Nucleus accumbens (tissue), 56 donors: ENCODE measurements at regions not wholly inside any gene's neighbourhood (a gene's known extent, or its start where the extent isn't known, plus 50 kb on each side); places are given as distances from the start of the nearest gene placed in this dataset.
"Not testable (repeated sequence)": the region's sequence is repeated elsewhere in the genome, so short reads cannot be mapped to it uniquely, and the experiment has no call there.

Source experiments
- DNase-seq, 56 donors: peaks; one replicate each; lab custom pipeline; 2025; lab: John Stamatoyannopoulos, UW

- no peak for DNase-seq
These were observed 80.0 kb downstream of the SHOX2 start for GRCh38 chr3:158026236-158026635.

DNA sequence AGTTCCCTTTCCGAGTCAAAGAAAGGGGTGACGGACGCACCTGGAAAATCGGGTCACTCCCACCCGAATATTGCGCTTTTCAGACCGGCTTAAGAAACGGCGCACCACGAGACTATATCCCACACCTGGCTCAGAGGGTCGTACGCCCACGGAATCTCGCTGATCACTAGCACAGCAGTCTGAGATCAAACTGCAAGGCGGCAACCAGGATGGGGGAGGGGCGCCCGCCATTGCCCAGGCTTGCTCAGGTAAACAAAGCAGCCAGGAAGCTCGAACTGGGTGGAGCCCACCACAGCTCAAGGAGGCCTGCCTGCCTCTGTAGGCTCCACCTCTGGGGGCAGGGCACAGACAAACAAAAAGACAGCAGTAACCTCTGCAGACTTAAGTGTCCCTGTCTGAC is 86.3 kb downstream of the SHOX2 start:
- not testable (repeated sequence) for DNase-seq

DNA sequence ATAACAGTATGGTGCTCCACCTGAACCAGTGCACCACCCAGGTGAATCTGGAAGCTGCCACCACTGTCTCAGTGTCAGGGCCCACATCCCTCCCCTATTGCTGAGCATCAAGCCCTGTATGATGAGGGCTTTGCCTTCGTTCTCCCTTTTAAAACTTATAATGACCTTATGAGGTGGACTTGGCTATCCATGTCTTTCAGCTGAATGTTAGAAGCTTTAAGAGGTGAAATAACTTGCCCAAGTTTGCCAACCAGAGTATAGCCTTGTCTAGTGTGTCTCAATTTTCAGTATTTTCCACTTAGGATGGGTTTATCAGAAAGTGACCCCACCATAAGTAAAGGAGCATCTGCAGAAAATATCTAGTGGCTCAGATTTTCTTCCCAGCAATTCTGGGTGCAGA is 87.8 kb downstream of the SHOX2 start:
- DNase-seq = no peak

DNA sequence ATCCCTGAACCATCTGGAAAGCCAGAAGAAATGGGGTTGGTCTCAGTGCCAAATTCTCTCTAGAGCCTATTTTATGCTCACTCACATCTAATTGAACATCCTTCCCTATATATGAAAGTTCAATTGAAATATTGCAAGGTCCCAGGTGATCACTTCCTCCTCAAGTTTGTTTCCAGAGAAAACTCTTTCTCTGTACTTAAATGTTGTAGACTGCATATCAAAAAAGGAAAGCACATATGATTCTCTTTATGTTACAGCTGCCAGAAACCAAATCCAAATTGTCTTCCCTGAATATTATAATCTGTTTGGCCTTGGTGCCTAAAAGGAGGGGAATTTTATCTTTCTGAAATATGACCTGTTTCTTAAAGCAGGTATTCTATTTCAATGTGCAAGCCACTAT is 93.3 kb downstream of the SHOX2 start:
- no peak for DNase-seq

GRCh38 chr3:158005391-158006100 is 100.7 kb downstream of the SHOX2 start:
- no peak for DNase-seq

- no peak for DNase-seq
These were observed 107.0 kb downstream of the SHOX2 start for GRCh38 chr3:157999246-157999645.

GRCh38 chr3:157982359-157982758 is 123.9 kb downstream of the SHOX2 start:
- no peak for DNase-seq

GRCh38 chr3:157981819-157982218 is 124.4 kb downstream of the SHOX2 start:
- no peak for DNase-seq

GRCh38 chr3:157979022-157979421 is 127.2 kb downstream of the SHOX2 start:
- no peak for DNase-seq

GRCh38 chr3:157961665-157962064 is 144.6 kb downstream of the SHOX2 start:
- no peak for DNase-seq

- no peak for DNase-seq
These were observed 147.8 kb downstream of the SHOX2 start for GRCh38 chr3:157958457-157958856.

- DNase-seq = no peak
These were observed 149.4 kb downstream of the SHOX2 start for GRCh38 chr3:157956850-157957249.

DNA sequence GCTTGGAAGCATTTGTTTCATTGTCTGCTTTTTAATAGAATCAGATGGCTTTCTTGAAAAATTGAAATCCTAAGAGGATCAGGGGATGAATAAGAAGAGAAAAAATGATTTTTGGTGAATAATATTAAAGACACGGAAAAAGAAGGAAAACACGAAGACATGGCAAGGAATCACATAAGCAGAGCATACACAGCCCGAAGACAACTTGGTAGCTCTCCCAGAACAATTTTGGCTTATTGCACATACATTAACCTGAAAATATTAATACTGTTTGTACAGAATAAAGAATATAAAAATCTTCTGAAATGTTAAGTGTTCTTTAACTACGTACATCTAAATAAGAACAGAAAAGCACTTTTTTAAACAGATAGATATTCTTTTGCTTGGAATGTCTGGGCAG is 150.0 kb downstream of the SHOX2 start:
- DNase-seq = no peak

DNA sequence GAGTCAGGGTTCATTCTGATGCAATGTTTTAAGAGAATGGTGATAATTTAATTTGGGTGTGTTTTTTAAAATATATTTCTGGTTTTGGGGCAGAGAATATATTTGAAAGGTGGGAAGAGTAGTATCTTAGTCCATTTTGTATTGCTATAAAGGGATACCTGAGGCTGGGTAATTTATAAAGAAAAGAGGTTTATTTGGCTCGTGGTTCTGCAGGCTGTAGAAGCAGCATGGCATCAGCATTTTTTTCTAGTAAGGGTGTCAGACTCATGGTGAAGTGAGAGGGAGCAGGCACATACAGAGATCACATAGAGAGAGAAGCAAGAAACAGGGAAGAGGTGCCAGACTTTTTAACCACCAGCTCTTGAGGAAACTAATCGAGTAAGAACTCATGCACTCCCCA is 152.7 kb downstream of the SHOX2 start:
- no peak for DNase-seq

GRCh38 chr3:157948605-157949383 is 157.4 kb downstream of the SHOX2 start:
- no peak for DNase-seq

GRCh38 chr3:157939166-157939565 is 167.1 kb downstream of the SHOX2 start:
- no peak for DNase-seq

DNA sequence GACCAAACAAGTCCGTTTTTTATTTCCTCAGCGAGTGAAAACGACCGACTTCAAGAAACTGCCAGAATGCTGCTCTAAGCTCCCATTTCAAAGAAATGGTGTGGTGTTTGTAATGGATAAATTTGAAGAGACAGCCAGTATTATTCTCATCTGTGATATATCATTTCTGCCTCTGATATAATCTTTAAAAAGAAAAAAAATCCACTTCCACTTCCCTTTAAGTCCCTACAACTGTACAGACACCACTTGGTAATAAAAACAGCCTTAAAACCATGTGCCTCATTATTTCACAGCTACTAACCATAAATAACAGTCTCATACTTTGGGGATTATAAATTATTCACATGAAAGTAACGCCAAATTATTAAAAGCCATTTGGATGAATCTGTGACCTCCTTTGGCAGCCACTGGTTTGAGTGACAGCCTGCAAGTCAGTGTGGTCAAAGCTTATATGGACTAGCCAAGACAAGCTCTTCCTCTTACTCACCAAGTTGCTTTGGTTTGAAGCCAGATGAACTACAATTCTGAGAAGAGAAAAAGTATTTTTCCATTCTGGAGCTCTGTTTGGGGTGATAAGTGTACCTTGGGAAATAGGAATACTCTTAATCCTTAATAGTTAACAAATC is 168.0 kb downstream of the SHOX2 start:
- DNase-seq = no peak

- no peak for DNase-seq
These were observed 174.7 kb downstream of the SHOX2 start for GRCh38 chr3:157931517-157931916.

GRCh38 chr3:157930000-157930780 is 176.0 kb downstream of the SHOX2 start:
- DNase-seq = no peak

GRCh38 chr3:157926822-157927221 is 179.4 kb downstream of the SHOX2 start:
- no peak for DNase-seq

GRCh38 chr3:157922614-157923013 is 183.6 kb downstream of the SHOX2 start:
- DNase-seq = no peak
